Right lobe of liver (tissue), 6 donors: ENCODE measurements at regions not wholly inside any gene's neighbourhood (a gene's known extent, or its start where the extent isn't known, plus 50 kb on each side); places are given as distances from the start of the nearest gene placed in this dataset.

Experiments
- ATAC-seq, 4 donors: fragments of 200-7000 bp; cut with Tn5 transposase; one replicate each; pipeline ENCODE4 v1.9.1; 2020; ENCODE audit warnings: mild to moderate bottlenecking in 4 of 4, moderate library complexity in 4 of 4
- DNase-seq, 3 donors: peaks; one replicate each; pipeline ENCODE4 v3.0.0-alpha.2; 2020
- H3K27ac ChIP-seq, 3 donors: fragments of 200-600 bp; one replicate each; pipeline ENCODE4 v1.8.0; 2022
- H3K27me3 ChIP-seq, 2 donors: fragments of 200-600 bp; one replicate each; pipeline ENCODE4 v1.8.0; 2022
- H3K36me3 ChIP-seq, 4 donors: fragments of 200-600 bp; sonication (generic) in 1 of 4; one replicate each; pipeline versions ENCODE4 v1.5.1 to v1.8.0; 2017 to 2022; ENCODE audit warnings: control low read depth in 1 of 4
- H3K4me1 ChIP-seq, 4 donors: fragments of 200-600 bp; sonication (generic) in 1 of 4; one replicate each; pipeline versions ENCODE4 v1.5.1 to v1.8.0; 2017 to 2022; ENCODE audit warnings: control low read depth in 1 of 4
- H3K4me3 ChIP-seq, 3 donors: fragments of 200-600 bp; one replicate each; pipeline ENCODE4 v1.8.0; 2022
- H3K9me3 ChIP-seq, 4 donors: fragments of 200-600 bp; sonication (generic) in 1 of 4; one replicate each; pipeline versions ENCODE4 v1.5.1 to v1.8.0; 2017 to 2022; ENCODE audit warnings: control low read depth in 1 of 4
- POLR2A ChIP-seq: fragments of 450-650 bp; IDR thresholded peaks from one replicate; pipeline ENCODE4 v1.6.1; 2017; ENCODE audit warnings: antibody characterized with exemption, mild to moderate bottlenecking
- WGBS: methylation state at CpG from one replicate; pipeline ENCODE4 v1.1.6; 2018; ENCODE audit warnings: low coverage, low lambda C conversion rate; ENCODE audit not compliant: insufficient coverage; ENCODE audit errors: missing lambda C conversion rate; 5-methylcytosine and 5-hydroxymethylcytosine counted together
- intact Hi-C, 2 donors: fragments of 100-400 bp; cut with DNase I; formaldehyde crosslinking; loops; one replicate each; pipeline versions ENCODE4 v1.11.2 to v1.14.1; 2022
- TF ChIP-seq, protein P1 (sequence below), 4 donors: fragments of 200-600 bp in 3 of 4; fragments of 450-650 bp in 1 of 4; IDR thresholded peaks; one replicate each; pipeline versions ENCODE4 v1.5.1 to v1.8.0; 2016 to 2022; ENCODE audit warnings: antibody characterized with exemption in 4 of 4, mild to moderate bottlenecking in 2 of 4
- donor health status: DM: no; HTN: yes; CAD: no.
- donor health status: DM: no; HTN: no; CAD: no.
- donor health status: DM: no; HTN: no; CAD: no.
- donor health status: DM: no; HTN: yes; CAD: no.
- donor health status: DM: no; HTN: yes; CAD: no.

GRCh38 chr13:84243340-84243739, 361.1 kb upstream of the SLITRK1 start:
- H3K9me3 ChIP-seq: no peaks in the 10 kb centered on the region
- TF ChIP-seq POLR2A: no peak
- TF ChIP-seq, protein P1, sequence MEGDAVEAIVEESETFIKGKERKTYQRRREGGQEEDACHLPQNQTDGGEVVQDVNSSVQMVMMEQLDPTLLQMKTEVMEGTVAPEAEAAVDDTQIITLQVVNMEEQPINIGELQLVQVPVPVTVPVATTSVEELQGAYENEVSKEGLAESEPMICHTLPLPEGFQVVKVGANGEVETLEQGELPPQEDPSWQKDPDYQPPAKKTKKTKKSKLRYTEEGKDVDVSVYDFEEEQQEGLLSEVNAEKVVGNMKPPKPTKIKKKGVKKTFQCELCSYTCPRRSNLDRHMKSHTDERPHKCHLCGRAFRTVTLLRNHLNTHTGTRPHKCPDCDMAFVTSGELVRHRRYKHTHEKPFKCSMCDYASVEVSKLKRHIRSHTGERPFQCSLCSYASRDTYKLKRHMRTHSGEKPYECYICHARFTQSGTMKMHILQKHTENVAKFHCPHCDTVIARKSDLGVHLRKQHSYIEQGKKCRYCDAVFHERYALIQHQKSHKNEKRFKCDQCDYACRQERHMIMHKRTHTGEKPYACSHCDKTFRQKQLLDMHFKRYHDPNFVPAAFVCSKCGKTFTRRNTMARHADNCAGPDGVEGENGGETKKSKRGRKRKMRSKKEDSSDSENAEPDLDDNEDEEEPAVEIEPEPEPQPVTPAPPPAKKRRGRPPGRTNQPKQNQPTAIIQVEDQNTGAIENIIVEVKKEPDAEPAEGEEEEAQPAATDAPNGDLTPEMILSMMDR (IDR thresholded peaks at IDR 0.05): no peak
- no peak overlapping the region for H3K4me3 ChIP-seq
- DNase-seq (no peak), ATAC-seq (no peak)
- no peaks in the 10 kb centered on the region for H3K27me3 ChIP-seq
- H3K36me3 ChIP-seq: no peaks in the 10 kb centered on the region
- intact Hi-C loops: no loop called here
- 42% methylated on average over 1 of the region's 1 CpG for WGBS
- H3K4me1 ChIP-seq: no peaks in the 10 kb centered on the region
- no peak overlapping the region for H3K27ac ChIP-seq

- TF ChIP-seq, protein P1 (IDR thresholded peaks at IDR 0.05): no peak
- TF ChIP-seq POLR2A: no peak
- no peaks in the 10 kb centered on the region for H3K4me1 ChIP-seq
- no peaks in the 10 kb centered on the region for H3K27me3 ChIP-seq
- no peak for DNase-seq
- H3K36me3 ChIP-seq: no peaks in the 10 kb centered on the region
- no peak for ATAC-seq
- WGBS: 86% methylated on average over 1 of the region's 1 CpG
- H3K9me3 ChIP-seq: no peaks in the 10 kb centered on the region
- no peak overlapping the region for H3K27ac ChIP-seq
- H3K4me3 ChIP-seq: no peak overlapping the region
- intact Hi-C loops: no loop called here
Measured at GRCh38 chr13:84239032-84239431, 356.8 kb upstream of the SLITRK1 start.

DNA sequence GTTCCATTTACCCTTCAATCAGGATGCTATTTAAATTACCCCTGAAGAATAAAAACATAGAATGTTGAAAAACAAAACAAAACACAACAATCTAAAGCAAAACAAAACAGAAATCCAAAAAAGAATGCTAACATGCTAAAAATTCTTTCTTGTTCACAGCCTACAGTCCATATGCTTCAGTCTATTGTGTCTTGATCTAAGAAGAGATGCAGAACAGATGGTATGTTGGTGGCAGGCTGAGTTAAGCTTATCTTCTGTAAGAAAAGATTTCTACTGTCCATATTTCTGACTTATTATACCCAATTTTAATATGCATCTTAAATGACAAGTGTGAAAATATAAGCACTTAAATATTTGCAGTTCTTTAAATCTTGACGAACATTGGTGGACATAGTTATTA, 356.1 kb upstream of the SLITRK1 start:
- H3K4me1 ChIP-seq: no peaks in the 10 kb centered on the region
- no peaks in the 10 kb centered on the region for H3K27me3 ChIP-seq
- no peak overlapping the region for H3K4me3 ChIP-seq
- no peaks in the 10 kb centered on the region for H3K9me3 ChIP-seq
- H3K27ac ChIP-seq: no peak overlapping the region
- DNase-seq (no peak), ATAC-seq (no peak)
- H3K36me3 ChIP-seq: no peaks in the 10 kb centered on the region
- TF ChIP-seq POLR2A: no peak
- TF ChIP-seq, protein P1 (IDR thresholded peaks at IDR 0.05): no peak
- 50% methylated on average over 1 of the region's 1 CpG for WGBS
- intact Hi-C loops: no loop called here

- ATAC-seq (no peak), DNase-seq (no peak)
- TF ChIP-seq, protein P1 (IDR thresholded peaks at IDR 0.05): no peak
- TF ChIP-seq POLR2A: no peak
- Histone ChIP-seq H3K4me3 (no peak overlapping the region), H3K9me3 (no peaks in the 10 kb centered on the region), H3K36me3 (no peaks in the 10 kb centered on the region), H3K27ac (no peak overlapping the region), H3K27me3 (no peaks in the 10 kb centered on the region), H3K4me1 (no peaks in the 10 kb centered on the region)
- WGBS: 10% methylated on average over 3 of the region's 3 CpGs
- intact Hi-C loops: no loop called here
Measured at GRCh38 chr13:84237143-84237542, 354.9 kb upstream of the SLITRK1 start.

DNA sequence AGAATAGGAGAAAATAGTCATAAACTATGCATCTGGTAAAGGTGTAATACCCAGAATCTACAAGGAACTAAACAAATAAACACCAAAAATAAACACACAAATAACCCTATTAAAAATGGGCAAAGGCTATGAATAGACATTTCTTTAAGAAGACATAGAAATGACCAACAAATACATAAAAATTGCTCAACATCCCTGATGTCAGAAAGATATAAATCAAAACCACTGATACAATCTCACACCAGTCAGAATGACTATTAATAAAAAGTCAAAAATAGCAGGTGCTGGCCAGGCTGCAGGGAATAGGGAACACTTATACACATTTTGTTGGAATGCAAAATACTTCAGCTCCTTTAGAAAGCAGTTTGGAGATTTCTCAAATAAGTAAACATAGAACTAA, 352.1 kb upstream of the SLITRK1 start:
- Histone ChIP-seq H3K9me3 (no peaks in the 10 kb centered on the region), H3K27me3 (no peaks in the 10 kb centered on the region), H3K4me1 (no peaks in the 10 kb centered on the region), H3K36me3 (no peaks in the 10 kb centered on the region), H3K4me3 (no peak overlapping the region), H3K27ac (no peak overlapping the region)
- TF ChIP-seq POLR2A: no peak
- TF ChIP-seq, protein P1 (IDR thresholded peaks at IDR 0.05): no peak
- intact Hi-C loops: no loop called here
- DNase-seq: no peak
- ATAC-seq: no peak
